Stimulated activated CD8-positive, alpha-beta memory T cell treated with anti-CD3 and anti-CD28 coated beads, Interleukin-15, amount 100 ng/mL, for 4 hours (primary cell): ENCODE measurements at regions not wholly inside any gene's neighbourhood (a gene's known extent, or its start where the extent isn't known, plus 50 kb on each side); places are given as distances from the start of the nearest gene placed in this dataset.
"Not testable (repeated sequence)": the region's sequence is repeated elsewhere in the genome, so short reads cannot be mapped to it uniquely, and the experiment has no call there.

ENCODE experiments used
- DNase-seq, 2 donors: peaks; one replicate each; pipeline ENCODE4 v3.0.0-alpha.2; 2020; ENCODE audit warnings: low read depth in 2 of 2

DNA sequence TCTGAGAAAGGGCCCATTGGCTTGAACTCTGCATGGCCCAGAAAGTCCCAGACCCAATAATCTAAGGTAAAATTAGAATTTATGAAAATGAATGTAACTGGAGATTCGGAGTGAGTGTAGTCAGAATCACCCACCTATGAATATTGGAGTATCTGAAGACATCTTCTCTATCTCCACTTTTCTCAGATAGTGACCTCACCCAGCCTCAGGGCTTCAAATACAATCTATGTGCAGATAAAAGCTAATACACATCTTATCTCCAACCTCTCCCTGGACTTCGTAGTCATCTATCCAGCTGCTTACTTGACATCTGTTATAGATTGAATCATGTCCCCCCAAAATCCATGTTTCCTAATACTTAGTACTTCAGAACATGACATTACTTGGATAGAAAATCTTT is 263.2 kb downstream of the RAD51AP2 start:
- DNase-seq, result no peak

DNA sequence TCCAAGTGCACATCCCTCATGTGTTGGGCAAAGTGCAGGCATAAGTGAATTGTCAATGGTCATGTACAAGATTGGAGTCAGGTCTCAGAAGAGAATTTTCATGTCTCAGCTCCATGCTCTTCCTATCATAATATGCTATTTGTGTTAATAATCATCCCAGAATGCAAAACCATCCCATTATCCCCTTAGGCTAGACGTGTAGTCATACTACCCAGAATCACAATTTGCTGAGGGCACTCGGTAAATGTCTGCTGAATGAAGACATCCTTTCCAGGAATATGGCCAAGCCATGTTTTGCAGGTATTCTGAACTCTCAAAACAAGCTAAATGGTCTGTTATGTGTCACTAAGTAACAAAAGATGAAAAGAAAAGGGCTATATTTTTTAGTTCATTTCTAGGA is 263.8 kb downstream of the RAD51AP2 start:
- no peak for DNase-seq

DNA sequence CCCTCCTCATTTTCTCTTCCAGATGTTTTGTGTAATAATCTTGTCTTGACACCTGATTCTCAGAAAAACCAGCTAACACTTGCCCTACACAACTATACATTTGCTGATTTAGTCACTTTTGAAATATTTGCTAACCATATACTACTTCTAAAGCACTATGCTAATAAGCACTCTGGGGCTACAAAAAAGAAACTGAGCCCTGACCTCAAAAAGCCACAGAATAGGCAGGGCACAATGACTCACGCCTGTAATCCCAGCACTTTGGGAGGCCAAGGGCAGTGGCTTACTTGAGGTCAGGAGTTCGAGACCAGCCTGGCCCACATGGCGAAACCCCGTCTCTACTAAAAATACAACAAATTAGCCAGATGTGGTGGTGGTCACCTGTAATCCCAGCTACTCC is 266.0 kb downstream of the RAD51AP2 start:
- no peak for DNase-seq

DNA sequence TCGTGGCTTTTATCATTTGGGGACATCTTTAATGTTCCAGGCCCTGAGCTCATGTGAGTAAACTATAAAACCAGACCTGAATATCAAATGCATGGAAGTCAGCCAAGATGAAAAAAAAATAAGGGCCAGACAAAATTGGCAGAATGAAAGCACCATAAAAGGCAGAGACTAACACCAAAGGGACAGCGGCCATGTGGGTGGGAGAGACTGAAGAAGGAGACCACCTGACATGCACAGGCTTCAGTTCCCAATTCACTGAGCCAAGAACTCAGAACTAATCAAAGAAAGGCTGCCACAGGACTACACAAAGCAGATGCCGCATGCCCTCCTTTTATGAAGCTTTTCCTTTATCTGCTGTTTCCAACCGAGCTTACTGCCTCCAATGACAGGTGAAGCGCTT is 267.1 kb downstream of the RAD51AP2 start:
- no peak for DNase-seq

DNA sequence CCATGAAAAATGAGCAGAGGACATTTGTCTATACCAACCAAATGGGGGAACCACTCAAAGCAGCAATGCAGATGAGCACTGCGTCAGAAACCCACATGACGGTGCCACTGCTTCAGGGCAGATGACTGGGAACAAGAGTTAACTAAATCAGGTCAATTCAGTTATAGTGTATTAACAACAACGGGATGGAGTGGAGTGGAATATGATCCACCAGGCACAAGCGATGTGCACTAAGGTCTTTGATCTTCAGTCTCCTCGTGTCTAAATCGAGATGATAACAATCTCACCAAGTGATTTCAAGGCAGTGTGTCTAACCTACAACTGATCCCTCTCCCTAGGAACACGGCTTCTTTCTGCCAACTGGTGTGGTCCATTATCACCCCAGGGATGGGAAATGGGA is 269.0 kb downstream of the RAD51AP2 start:
- no peak for DNase-seq

DNA sequence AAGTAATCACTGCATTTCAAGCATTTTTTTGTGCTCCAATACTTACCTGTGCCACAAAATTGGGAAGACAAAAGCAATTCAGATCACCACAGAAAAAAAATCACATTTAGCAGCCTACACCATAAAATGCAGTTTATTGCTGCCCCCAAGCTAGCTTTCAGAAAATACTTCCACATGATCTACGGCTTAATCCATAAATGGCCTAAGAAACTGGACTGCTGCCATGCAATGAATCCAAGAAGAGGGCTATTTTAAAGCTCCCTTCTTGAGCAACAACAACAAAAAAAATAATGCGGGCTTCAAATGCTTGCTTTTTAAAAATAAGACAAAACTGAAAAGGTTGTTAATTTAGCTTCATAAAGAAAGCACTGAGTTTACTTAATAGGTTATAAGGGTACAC is 272.3 kb downstream of the RAD51AP2 start:
- DNase-seq, result no peak

DNA sequence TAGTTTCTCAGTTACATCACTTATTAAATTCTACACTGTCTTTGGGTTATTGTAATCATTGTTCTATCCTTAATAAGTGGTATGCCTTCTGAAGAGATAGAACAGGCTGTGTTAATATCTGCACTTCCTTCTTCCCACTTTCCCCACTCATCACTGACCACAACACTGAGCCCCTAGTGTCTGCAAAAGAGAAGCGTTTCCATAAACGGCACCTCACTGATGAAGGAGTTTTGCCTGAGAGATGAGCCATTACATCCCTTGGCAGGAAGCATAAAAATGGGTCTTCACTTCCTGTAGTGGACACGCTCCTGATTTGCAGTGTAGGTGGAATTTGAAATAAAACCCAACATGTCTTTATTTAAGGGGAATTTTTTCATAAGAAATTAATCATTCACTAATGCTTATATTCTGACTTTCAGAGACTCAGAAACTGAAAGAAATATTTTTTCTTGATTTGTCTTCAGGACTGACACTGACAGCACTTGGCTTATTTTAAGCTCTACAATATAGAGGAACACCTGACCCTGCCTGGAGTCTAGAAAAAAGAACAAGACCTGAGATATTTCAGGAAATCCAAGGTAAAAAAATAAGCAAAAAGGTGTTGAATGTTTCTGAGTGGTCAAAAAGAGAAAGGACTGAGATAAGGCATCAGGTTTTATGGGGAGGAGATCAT is 275.3 kb downstream of the RAD51AP2 start:
- DNase-seq, result no peak

DNA sequence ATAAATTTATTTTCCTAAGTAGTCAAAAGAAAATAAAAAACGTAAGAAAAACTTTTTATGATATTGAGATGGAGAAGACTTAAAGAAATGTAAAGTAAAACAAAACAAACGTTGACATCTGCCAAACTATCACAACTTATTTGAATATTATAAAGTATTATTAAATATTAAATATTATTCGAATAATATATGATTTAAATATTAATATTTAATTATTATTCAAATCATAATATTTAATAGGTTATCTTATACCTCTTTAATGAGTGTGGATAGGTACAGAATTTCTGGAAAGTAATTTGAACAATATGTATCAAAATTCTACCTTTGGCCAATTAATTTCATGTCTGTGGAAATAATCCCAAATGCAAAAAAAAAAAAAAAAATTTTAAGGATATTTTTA is 278.7 kb downstream of the RAD51AP2 start:
- no peak for DNase-seq

DNA sequence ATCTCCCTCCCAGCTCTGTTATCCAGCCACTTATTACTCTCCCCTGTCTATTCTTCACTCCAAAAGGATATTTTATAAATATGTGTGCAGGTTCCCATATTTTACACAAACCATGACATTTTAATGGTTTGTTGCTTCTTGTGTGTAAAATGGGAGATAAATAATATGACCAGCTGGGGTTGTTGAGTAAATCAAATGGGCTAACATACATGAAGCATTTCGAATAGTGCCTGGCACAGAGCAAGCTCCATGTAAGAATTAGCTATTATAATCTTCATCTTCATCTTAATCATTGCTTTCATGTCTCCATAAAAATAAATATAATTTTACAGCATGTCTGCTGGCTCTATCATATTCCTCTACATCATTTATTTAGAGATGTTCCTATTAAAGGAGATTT is 283.1 kb downstream of the RAD51AP2 start:
- DNase-seq, result no peak

DNA sequence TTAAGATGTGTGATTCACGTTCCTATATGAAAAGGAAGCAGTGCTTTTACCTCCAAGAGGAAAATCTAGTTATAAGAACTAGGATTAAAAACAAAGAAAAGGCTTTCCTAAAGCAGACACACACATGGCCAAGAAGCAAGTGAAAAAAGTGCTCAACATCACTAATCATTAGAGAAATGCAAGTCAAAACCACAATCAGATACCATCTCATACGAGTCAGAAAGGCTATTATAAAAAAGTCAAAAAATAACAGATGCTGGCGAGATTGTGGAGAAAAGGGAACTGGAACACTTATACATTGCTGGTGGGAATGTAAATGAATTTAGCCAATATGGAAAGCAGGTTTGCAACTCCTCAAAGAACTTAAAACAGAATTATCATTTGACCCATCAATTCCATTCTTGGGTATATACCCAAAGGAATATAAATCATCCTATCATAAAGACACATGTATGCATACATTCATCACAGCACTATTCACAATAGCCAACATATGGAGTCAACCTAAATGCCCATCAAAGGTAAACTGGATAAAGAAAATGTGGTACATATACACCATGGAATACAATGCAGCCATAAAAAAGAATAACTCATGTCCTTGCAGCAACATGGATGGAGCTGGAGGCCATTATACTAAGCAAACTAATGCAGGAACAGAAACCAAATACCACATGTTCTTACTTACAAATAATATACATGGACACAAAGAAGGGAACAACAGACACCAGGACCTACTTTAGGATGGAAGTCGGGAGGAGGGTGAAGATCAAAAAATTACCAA is 285.3 kb downstream of the RAD51AP2 start:
- DNase-seq, result no peak

DNA sequence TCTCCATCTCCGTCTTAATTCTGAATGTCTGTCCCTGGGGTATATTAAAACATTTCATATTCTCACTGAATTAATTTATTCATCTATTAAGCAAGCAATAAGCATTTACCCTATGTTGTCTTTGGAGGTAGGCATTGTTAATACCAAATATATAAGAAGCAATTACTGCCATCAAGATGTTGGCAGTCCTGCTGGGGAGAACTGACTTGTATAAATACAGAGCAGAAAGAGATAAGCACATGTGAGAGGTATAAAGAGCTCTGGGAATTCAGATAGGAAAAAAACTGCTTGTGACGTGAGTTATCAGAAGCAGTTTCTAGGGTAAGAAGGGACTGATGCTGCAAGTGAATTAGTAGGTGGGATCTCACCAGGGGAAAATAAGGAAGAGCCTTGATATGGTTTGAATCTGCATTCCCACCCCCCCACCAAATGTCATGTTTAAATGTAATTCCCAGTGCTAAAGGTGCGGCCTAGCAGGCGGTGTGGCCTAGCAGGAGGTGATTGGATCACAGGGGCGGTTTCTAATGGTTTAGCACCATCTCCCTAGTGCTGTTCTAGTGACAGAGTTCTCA is 286.8 kb downstream of the RAD51AP2 start:
- DNase-seq, result no peak

DNA sequence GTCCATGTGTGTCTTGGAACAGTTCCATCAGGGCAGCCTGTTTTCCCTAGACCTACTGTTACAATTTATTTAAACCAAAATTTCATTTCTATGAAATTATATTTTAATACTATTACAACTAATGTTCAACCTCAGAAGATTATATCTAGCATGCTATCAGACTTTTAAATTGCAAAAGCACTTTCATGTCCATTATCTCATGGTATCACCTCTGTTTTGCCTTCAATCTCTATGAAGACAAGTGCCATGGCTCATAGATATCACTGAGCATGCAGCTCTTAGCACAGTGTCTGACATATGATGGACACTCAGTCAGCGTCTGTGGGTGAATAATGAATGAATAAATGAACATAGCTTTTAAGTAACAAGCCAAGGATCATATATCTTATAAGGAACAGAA is 288.8 kb downstream of the RAD51AP2 start:
- no peak for DNase-seq

DNA sequence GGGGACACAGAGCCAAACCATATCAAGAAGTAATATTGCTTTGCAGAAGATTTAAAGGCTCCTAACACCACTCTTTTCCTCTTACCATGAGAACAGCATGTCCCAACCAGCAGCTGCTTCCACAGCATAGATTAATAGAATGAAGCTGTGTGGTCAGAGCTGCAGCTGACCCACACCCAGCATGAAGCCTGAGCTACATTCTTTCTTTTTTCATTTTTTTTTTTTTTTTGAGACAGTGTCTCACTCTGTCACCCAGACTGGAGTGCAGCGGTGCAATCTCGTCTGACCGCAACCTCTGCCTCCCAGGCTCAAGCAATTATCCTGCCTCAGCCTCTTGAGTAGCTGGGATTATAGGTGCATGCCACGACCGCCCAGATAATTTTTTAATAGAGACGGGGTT is 289.8 kb downstream of the RAD51AP2 start:
- DNase-seq, result no peak

DNA sequence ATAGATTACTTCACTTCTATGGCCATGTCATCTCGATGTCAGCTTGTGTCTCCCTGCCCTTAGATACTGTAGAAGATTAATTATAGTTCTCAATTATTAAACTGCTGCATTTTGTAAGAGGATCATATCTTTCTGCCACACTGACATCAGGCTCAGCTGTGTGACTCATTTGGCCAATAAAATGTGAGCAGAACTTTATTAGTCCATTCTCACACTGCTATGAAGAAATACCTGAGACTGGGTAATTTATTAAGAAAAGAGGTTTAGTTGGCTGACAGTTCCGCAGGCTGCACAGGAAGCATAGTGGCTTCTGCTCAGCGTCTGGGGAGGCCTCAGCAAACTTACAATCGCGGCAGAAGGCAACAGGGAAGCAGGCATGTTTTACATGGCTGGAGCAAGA is 290.4 kb downstream of the RAD51AP2 start:
- DNase-seq, result no peak

DNA sequence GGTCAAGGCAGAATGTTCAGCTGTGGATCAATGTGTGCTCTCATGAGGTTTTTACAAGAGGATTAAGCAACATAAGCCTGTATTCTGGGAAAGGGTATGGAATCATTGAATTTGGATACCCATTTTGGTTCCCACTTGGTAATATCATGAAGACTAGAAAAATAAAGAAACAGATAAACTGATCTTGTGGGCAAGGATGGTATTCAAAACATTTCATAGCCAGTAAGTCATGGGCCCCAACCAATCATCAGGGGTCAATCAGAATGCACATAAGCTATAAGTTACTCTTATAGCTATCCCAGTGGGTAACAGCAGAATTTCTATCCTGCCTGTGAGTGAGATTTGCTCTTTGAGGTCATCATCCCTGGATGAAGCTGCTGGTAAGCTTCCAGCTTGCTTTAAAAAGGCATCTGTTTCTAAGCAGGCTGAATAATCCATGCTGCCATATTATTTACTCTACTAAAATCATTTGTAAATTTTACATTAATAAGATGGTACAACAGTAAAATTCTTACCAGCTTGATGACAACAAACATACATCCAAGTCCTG is 291.2 kb downstream of the RAD51AP2 start:
- DNase-seq, result no peak

DNA sequence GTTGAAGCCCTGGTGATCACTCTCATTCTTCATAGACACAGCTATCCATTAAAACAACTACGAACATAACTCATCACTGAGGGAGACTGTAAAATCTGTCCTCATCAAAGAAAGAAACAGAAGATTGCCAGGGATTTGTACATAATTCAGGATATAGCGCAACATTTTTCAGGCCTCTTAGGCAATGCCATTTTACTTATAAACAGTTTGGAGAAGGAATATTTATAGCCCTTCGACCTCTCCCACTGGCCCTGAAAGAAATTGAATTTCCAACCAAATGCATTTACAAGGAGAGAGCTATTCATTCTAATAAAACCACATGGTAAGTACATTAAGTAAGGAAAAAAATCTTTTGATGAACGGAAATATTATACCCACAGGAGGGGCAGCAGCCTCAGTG is 295.0 kb downstream of the RAD51AP2 start:
- no peak for DNase-seq

DNA sequence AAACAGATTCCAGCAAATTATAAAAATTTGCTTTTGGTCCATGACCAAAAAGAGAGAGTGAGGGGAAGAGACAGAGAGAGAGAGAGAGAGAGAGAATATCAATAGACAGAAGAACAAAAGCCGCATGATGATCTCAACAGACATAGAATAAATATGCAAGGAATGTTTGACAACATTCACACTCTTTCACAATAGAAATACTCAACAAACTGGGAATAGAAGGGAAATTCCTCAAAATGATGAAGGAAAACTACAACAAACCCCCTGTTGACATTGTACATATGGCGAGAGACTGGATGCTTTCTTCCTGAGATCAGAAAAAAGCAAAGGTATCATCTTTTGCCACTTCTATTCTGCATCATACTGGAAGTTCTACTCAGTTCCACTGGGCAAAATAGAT is 309.7 kb downstream of the RAD51AP2 start:
- DNase-seq, result no peak

DNA sequence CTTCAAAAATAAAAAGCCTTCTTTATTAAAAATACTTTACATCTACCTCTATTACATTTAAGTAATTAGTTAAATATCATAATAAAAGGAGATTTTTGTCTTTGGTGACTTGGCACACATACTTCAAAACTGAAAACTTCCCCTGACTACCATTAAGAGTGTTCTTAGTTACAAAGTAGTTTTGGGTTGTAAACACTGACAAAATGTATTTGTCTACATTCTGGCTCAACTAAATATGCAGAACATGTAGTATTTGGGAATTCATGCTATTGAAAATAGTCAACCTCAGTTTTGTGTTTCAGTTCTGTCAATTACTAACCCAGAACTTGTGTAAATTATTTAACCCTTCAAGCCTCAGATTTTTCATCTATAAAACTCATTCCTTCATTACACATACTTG is 311.5 kb downstream of the RAD51AP2 start:
- no peak for DNase-seq

DNA sequence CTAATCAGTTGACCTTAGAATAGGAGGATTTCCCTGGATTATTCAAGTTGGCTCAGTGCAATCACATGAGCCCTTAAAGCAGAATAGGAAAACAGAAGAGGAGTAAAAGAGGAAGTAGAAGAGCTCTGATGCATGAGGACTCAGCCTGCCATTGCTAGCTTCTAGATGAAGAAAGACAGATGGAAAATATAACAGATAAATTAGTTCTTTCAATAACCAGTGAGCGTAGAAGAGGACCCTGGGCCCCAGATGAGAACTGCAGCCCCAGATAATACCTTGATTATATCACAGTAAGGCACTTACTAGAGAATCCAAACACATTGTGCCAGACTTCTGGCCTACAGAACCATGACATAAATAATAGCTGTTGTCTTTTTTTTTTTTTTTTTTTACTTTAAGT is 314.0 kb downstream of the RAD51AP2 start:
- DNase-seq, result not testable (repeated sequence)

DNA sequence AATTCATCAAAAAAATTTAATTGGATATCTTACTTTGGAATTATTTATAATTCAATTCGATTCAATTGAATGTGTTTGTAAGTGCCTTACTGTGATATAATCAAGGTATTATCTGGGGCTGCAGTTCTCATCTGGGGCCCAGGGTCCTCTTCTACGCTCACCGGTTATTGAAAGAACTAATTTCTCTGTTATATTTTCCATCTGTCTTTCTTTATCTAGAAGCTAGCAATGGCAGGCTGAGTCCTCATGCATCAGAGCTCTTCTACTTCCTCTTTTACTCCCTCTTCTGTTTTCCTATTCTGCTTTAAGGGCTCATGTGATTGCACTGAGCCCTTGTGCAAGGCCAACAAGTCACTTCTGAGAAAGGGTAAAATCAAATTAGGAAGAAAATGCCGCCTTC is 315.6 kb downstream of the RAD51AP2 start:
- DNase-seq, result not testable (repeated sequence)

DNA sequence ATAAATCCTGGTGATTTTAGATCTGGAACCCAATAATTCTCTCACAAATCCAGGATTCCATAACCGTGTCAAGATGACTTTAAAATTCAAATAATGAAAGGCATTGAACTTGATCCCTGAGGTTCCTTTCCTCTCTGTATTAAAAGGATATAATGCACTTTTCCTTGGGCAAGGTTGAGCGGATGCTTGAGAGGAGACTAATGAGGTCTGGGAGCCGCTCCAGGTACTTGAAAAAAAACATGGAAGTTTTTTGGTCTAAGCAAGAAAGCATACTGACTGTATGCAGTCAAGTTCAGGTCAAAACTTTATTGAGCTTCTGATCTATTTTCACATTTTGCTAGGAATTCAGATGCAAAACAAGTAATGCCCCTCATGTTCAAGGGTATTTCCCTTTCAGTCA is 318.5 kb downstream of the RAD51AP2 start:
- no peak for DNase-seq

DNA sequence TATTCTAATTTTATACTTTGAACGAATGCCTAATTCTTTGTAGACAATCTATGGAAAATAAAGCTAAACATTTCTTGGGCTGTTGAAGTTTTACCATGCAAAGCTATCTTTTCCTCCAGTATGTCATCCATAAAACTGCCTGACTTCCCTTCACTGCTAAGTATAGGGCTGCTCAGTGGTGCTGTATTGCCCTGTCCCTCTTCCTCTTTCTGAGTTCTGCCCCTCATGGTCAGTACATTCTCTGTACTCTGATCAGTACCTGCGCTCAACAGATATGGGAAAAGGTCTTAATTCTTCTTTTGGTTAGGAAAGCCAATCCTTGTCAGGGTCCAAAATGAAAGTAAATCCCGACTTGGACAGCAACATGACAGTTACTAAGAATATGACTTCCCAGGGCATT is 321.9 kb downstream of the RAD51AP2 start:
- no peak for DNase-seq

DNA sequence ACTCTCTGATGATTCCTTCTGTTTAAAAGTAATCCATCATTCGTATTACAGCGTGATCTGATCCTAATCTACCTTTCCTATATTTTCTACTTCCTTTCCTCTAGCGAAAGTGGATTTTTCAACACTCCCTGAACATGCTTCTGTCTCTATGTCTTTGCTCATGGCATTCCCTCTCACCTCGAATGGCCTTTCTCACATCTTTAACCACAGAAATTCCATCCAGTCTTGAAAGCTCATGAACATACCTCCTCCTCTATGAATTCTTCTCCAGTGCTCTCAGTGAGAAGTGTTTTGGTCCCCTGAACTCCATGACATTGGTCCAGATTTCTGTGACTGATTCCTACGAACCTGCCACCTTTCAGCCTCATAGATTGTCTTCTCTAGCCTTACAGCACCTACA is 323.2 kb downstream of the RAD51AP2 start:
- DNase-seq, result no peak
